NCI-H345 treated with DMSO at 0.1 percent for 48 hours (cell line): ENCODE measurements at regions not wholly inside any gene's neighbourhood (a gene's known extent, or its start where the extent isn't known, plus 50 kb on each side); places are given as distances from the start of the nearest gene placed in this dataset.
A peak's percentile ranks its signal among the peaks of the same experiment; 100 is the strongest.

ENCODE experiments used
- DNase-seq: peaks from one replicate; lab custom pipeline; 2025; ENCODE audit not compliant: unreplicated experiment; lab: John Stamatoyannopoulos, UW

- DNase-seq: no peak
Observed at GRCh38 chr2:222064286-222064685, 234.5 kb downstream of the PAX3 start.

GRCh38 chr2:222058819-222059445, 239.9 kb downstream of the PAX3 start:
- DNase-seq: no peak

- DNase-seq: peak; percentile 70
Observed at GRCh38 chr2:222057347-222058073, 241.3 kb downstream of the PAX3 start.

GRCh38 chr2:222055328-222055727, 243.5 kb downstream of the PAX3 start:
- no peak for DNase-seq

GRCh38 chr2:222054813-222055212, 244.0 kb downstream of the PAX3 start:
- DNase-seq: no peak

GRCh38 chr2:222052934-222053367, 245.8 kb downstream of the PAX3 start:
- DNase-seq: no peak

- DNase-seq: no peak
Observed at GRCh38 chr2:222050981-222051380, 247.8 kb downstream of the PAX3 start.

- no peak for DNase-seq
Observed at GRCh38 chr2:222049946-222050345, 248.9 kb downstream of the PAX3 start.

GRCh38 chr2:222043897-222044296, 254.9 kb downstream of the PAX3 start:
- DNase-seq: no peak

GRCh38 chr2:222042666-222043065, 256.1 kb downstream of the PAX3 start:
- no peak for DNase-seq

- no peak for DNase-seq
Observed at GRCh38 chr2:222040333-222040732, 258.5 kb downstream of the PAX3 start.

- no peak for DNase-seq
Observed at GRCh38 chr2:222039821-222040220, 259.0 kb downstream of the PAX3 start.

- DNase-seq: no peak
Observed at GRCh38 chr2:222038067-222038802, 260.6 kb downstream of the PAX3 start.

GRCh38 chr2:222037211-222037610, 261.6 kb downstream of the PAX3 start:
- DNase-seq: no peak

GRCh38 chr2:222034058-222034457, 264.7 kb downstream of the PAX3 start:
- no peak for DNase-seq

- no peak for DNase-seq
Observed at GRCh38 chr2:222033541-222033940, 265.3 kb downstream of the PAX3 start.

GRCh38 chr2:222025881-222026271, 272.9 kb downstream of the PAX3 start:
- peak; percentile 81 for DNase-seq

- peak; percentile 81 for DNase-seq
Observed at GRCh38 chr2:222024932-222025880, 273.6 kb downstream of the PAX3 start.

- DNase-seq: no peak
Observed at GRCh38 chr2:222017252-222017850, 281.4 kb downstream of the PAX3 start.

- no peak for DNase-seq
Observed at GRCh38 chr2:222013889-222014288, 284.9 kb downstream of the PAX3 start.
